SK-N-MC (cell line): ENCODE measurements at regions not wholly inside any gene's neighbourhood (a gene's known extent, or its start where the extent isn't known, plus 50 kb on each side); places are given as distances from the start of the nearest gene placed in this dataset.

Experiments used
- DNase-seq: peaks from one replicate; pipeline ENCODE4 v3.0.0-alpha.2; 2011; ENCODE audit warnings: low read depth, low spot score
- H3K27ac ChIP-seq: fragments of 200-600 bp; sonication (generic); 2 replicates; pipeline ENCODE4 v1.5.1; 2016; ENCODE audit warnings: mixed run types
- H3K36me3 ChIP-seq: fragments of 200-600 bp; sonication (generic); 2 replicates; pipeline ENCODE4 v1.6.1; 2017; ENCODE audit warnings: antibody characterized with exemption, low read length, mixed read lengths; ENCODE audit not compliant: insufficient read depth
- H3K4me3 ChIP-seq: fragments of 200-600 bp; sonication (generic); 2 replicates; pipeline ENCODE4 v1.5.1; 2016
- H3K9ac ChIP-seq: fragments of 200-600 bp; sonication (generic); 2 replicates; pipeline ENCODE4 v1.8.0; 2017; ENCODE audit warnings: mixed run types, mixed read lengths; ENCODE audit not compliant: insufficient read length
- H3K9me3 ChIP-seq: fragments of 200-600 bp; sonication (generic); 2 replicates; pipeline ENCODE4 v1.6.1; 2017; ENCODE audit warnings: low read depth, mild to moderate bottlenecking, antibody characterized with exemption, low read length, moderate library complexity, mixed read lengths
- EZH2 ChIP-seq: fragments of 200-600 bp; sonication (generic); IDR thresholded peaks from one replicate; pipeline ENCODE4 v1.6.1; 2017; ENCODE audit warnings: antibody characterized with exemption
- FOXP2 ChIP-seq: optimal IDR thresholded peaks from 2 replicates; pipeline ENCODE3; 2011; ENCODE audit warnings: mild to moderate bottlenecking, moderate library complexity; ENCODE audit not compliant: insufficient read depth; ENCODE audit errors: extremely low read length, control extremely low read depth
- POLR2AphosphoS5 ChIP-seq: IDR thresholded peaks from 2 replicates; pipeline ENCODE4 v1.6.1; 2012; ENCODE audit warnings: mild to moderate bottlenecking, low read depth, low read length, borderline replicate concordance

DNA sequence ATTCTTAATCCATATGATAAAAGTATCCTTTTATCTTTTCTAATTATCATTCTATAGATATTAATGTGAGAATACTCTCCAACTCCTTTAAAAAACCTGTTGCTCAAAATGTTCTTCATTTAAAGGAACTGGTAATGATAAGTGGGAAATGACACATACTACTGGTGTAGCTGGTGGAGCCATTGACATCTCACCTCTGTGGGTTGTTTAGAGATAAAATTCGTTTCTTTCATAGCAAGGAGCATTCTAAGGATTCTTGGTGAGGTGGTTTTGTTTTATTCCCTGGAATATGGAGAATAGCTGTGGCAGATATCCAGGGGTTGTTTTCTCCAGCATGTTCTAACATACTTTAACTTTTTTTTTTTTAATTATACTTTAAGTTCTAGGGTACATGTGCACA lies 299.8 kb upstream of the THBS1 start:
- H3K9ac ChIP-seq, result no peak overlapping the region
- no peak overlapping the region for H3K4me3 ChIP-seq
- no peaks in the 10 kb centered on the region for H3K36me3 ChIP-seq
- no peaks in the 10 kb centered on the region for H3K9me3 ChIP-seq
- TF ChIP-seq EZH2 (no peak), POLR2AphosphoS5 (no peak), FOXP2 (no peak)
- DNase-seq, result no peak
- H3K27ac ChIP-seq, result no peak overlapping the region

DNA sequence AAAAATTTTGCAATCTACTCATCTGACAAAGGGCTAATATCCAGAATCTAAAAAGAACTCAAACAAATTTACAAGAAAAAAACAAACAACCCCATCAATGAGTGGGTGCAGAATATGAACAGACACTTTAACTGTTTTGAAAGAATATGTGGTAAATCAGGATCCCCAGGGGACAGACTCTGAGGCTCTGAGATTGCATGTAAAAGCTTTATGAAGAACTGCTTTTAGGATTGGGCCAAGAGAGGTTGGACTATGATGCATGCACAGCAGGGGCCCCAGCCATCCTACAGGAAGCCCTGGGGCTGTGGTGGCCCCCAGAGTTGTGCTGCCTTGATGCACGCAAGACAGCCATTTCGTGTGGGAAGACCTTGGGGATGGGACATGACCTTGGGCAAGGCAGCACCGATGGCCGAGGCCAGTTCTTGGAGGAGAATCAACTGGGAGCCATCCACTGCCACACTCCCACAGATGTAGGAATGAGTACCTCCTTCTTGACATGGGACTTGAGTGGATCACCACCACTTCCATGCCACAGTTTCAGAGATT lies 298.1 kb upstream of the THBS1 start:
- Histone ChIP-seq H3K27ac (no peak overlapping the region), H3K4me3 (no peak overlapping the region), H3K36me3 (no peaks in the 10 kb centered on the region), H3K9ac (no peak overlapping the region), H3K9me3 (no peaks in the 10 kb centered on the region)
- TF ChIP-seq POLR2AphosphoS5 (no peak), FOXP2 (no peak), EZH2 (no peak)
- no peak for DNase-seq

DNA sequence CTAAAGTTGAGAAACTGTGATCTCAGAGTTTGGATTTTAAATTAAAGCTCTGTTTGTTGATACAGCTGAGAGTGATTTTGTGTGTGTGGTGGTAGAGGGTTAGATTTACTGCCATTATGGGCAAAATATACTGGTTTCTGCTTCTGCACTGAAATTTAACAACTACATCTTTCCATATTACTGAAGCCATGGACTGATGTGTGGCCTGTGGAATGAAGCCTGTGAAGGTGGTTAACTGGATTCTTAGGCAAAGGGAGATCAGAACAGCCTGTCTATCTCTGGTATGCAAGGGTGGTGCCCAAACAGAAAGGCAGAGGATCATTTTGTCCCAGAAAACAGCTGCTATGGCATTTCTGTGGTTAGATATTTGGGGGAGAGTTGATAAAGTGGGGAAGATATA lies 297.3 kb upstream of the THBS1 start:
- TF ChIP-seq POLR2AphosphoS5 (no peak), EZH2 (no peak), FOXP2 (no peak)
- Histone ChIP-seq H3K9me3 (no peaks in the 10 kb centered on the region), H3K4me3 (no peak overlapping the region), H3K9ac (no peak overlapping the region), H3K36me3 (no peaks in the 10 kb centered on the region), H3K27ac (no peak overlapping the region)
- DNase-seq, result no peak

DNA sequence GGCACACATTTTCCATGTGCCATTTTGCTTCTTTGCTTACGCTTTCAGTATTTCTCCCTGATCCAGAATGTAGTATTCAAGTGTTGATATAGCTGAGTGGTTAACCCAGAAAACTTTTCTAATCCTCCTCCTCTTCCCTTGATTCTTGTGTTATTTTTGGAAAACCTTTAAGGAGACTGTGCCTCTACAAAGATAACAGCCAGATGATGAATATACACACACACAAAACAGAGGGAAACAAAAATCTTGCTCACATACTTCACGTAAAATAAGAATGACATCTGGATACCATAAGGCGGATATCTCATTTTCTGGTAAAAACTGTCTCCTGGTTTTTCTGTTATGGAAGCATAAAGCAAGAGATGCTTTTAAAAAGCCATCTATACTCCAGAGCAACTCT lies 295.8 kb upstream of the THBS1 start:
- TF ChIP-seq POLR2AphosphoS5, result no peak
- TF ChIP-seq FOXP2, result no peak
- TF ChIP-seq EZH2, result no peak
- H3K9ac ChIP-seq, result no peak overlapping the region
- H3K36me3 ChIP-seq, result no peaks in the 10 kb centered on the region
- no peak overlapping the region for H3K4me3 ChIP-seq
- DNase-seq, result no peak
- no peaks in the 10 kb centered on the region for H3K9me3 ChIP-seq
- no peak overlapping the region for H3K27ac ChIP-seq

DNA sequence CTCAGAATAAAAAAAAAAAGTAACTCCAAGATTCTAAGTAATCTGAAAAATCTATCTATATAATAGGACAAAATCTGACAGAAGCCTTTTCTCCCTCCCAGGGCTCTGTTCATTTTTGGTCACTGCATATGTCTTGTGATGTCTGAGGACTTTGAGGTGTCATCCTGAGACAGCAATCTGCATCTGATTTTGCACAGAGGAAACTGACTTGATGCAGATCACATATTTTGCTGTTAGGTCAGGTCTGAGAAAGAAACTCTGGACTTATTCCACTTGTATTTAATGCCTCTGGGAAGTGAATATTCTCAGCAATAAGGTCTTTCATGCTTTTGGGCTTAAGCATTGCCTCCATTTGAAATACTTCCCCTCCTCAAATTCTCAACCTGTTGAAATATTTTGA lies 295.2 kb upstream of the THBS1 start:
- Histone ChIP-seq H3K4me3 (no peak overlapping the region), H3K36me3 (no peaks in the 10 kb centered on the region), H3K9ac (no peak overlapping the region), H3K27ac (no peak overlapping the region), H3K9me3 (no peaks in the 10 kb centered on the region)
- TF ChIP-seq POLR2AphosphoS5 (no peak), FOXP2 (no peak), EZH2 (no peak)
- no peak for DNase-seq

DNA sequence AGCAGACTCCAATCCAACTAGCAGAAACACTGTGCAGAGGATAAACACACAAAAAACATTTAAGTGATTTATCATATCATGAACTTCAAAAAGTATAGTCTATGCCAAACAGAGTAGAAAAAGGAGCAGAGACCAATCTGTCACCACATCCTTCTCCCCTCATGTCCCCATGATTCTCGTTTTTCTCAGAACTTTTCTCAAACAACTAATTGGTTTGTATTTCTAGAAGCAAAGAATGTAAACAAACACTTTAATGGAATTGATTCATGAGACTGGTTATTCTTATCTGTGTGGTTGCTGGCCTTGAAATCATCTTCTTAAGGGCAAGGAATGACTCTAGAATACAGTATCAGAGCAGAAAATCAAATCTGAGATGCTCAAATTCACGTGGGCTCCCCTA lies 294.2 kb upstream of the THBS1 start:
- Histone ChIP-seq H3K9me3 (no peaks in the 10 kb centered on the region), H3K4me3 (no peak overlapping the region), H3K9ac (no peak overlapping the region), H3K27ac (no peak overlapping the region), H3K36me3 (no peaks in the 10 kb centered on the region)
- no peak for DNase-seq
- TF ChIP-seq FOXP2 (no peak), EZH2 (no peak)

DNA sequence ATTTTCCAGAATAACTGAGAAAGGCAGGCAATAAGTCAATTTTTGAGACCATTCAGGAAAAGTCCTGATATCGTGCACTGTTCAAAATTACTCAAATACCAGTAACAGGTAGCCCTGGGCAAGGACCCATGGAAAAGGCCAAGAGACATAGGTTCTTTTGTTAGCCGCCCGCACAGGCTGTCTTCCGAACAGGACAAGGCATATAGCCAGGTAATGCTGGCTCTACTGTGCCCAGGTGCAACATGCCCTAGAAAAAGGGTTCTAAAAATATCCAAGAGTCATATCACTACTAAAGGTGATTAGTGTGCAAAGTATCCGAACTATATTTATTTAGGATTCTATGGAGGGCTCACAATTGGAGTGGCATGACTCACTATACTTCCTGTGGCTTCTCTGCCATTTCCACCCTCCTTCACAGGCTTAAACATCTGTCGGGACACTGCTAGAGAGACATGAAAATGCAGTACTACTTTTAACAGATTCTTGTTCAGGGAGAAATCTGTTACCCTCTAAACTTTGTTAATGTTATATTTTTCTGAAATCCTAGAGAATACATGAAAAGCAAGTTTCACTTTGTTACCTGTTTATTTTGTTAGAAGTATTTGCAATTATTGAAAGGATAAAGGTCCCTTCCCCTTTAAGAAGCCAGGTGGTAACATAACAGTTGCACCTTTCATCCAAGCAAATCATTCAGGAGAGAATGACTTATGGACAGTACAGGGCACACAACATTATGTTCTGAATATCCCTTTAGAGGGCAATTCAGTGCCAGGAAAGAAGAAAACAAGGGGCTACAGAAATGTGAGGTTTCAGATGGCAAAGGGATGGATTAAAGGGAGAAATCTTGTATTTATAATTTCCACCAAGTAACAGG lies 293.3 kb upstream of the THBS1 start:
- no peaks in the 10 kb centered on the region for H3K36me3 ChIP-seq
- H3K9me3 ChIP-seq, result no peaks in the 10 kb centered on the region
- no peak overlapping the region for H3K27ac ChIP-seq
- TF ChIP-seq EZH2 (no peak), FOXP2 (no peak), POLR2AphosphoS5 (no peak)
- H3K9ac ChIP-seq, result no peak overlapping the region
- no peak for DNase-seq
- H3K4me3 ChIP-seq, result no peak overlapping the region

DNA sequence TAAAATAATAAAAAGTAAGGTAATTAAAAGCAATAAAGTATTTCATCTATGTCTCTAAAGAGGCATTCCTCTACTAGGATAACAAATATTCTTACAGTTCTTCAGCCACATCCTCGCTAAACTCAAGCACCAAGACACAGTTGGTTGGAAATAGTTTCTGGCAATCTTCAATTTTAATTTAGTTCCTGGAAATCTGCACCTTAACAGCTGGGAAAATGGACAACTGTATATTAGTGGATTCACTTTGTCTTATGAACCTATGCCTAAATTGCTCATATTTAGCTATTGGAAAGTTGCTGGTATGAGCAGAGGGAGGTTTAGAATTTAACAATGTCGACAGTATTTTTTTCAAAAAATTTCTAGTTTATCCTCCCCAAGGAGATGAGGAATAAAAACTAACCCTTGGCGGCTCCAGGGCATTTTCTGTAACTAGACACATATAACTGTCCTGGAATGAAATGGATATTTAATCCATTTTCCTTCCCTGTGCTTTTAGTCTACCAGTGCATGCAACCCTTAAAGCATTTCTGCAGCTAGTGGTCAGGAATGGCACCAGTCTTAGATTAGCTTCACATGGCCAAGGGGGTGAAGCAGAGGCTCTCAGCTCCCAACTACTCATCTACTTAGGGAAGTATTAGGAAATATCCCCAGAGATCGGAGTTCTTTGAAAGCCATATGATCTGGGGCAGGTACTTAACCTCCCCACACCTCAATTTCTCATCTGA lies 290.0 kb upstream of the THBS1 start:
- Histone ChIP-seq H3K9me3 (no peaks in the 10 kb centered on the region), H3K27ac (no peak overlapping the region), H3K36me3 (no peaks in the 10 kb centered on the region), H3K9ac (no peak overlapping the region), H3K4me3 (no peak overlapping the region)
- DNase-seq, result no peak
- TF ChIP-seq FOXP2 (no peak), POLR2AphosphoS5 (no peak), EZH2 (no peak)

DNA sequence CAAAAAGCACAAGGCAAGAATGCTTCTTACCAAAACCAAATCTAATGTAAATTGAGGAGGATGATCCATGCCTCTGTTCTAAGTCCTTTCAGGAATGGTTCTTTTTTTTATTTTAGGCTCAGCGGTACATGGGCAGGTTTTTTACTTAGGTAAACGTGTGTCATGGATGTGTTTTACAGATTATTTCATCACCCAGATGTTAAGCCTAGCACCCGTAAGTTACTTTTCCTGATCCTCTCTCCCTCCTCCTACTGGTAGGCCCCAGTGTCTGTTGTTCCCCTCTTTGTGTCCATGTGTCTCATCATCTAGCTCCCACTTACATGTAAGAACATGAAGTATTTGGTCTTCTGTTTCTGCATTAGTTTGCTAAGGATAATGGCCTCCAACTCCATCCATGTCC lies 289.2 kb upstream of the THBS1 start:
- TF ChIP-seq EZH2 (no peak), POLR2AphosphoS5 (no peak), FOXP2 (no peak)

More for the DNA sequence above, 289.2 kb upstream of the THBS1 start:
- Histone ChIP-seq H3K36me3 (no peaks in the 10 kb centered on the region), H3K4me3 (no peak overlapping the region), H3K9ac (no peak overlapping the region), H3K27ac (no peak overlapping the region), H3K9me3 (no peaks in the 10 kb centered on the region)
- DNase-seq, result no peak
